ENCODE measurements at regions not wholly inside any gene's neighbourhood (a gene's known extent, or its start where the extent isn't known, plus 50 kb on each side); places are given as distances from the start of the nearest gene placed in this dataset.
"Not testable (repeated sequence)": the region's sequence is repeated elsewhere in the genome, so short reads cannot be mapped to it uniquely, and the experiment has no call there.

GRCh38 chr3:166607933-166608521, 770.8 kb upstream of the BCHE start:
- no peak for DNase-seq

GRCh38 chr3:166606988-166607387, 769.8 kb upstream of the BCHE start:
- in situ Hi-C loops (cut with MboI; ENCODE audit: low pct_unique_long_range_greater_than_20kb, low sequenced_read_pairs), result no loop called here
- no peak for DNase-seq

More at GRCh38 chr3:166607933-166608521, 770.8 kb upstream of the BCHE start:
- in situ Hi-C loops (cut with MboI; ENCODE audit: low pct_unique_long_range_greater_than_20kb, low sequenced_read_pairs), result no loop called here

DNA sequence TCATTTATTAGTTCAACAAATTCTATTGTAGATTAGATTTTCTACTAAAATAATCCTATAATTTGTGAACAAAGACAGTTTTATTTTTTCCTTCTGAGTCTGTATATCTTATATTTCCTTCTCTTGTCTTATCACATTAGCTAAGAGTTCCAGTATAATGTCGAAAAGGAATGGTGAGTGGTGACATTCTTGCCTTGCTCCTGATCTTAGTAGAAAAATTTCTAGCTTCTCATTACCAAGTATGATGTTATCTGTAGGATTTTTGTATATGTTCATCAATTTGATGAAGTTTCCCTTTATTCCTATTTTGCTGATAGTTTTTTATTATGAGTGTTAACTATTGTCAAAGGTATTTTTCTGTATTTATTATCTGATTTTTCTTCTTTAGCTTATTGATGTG, 756.6 kb upstream of the BCHE start:
- no peak for DNase-seq
- in situ Hi-C loops (cut with MboI; ENCODE audit: low pct_unique_long_range_greater_than_20kb, low sequenced_read_pairs), result no loop called here

- DNase-seq, result no peak
- in situ Hi-C loops (cut with MboI; ENCODE audit: low pct_unique_long_range_greater_than_20kb, low sequenced_read_pairs), result no loop called here
These were observed 745.0 kb upstream of the BCHE start for GRCh38 chr3:166582236-166582635.

DNA sequence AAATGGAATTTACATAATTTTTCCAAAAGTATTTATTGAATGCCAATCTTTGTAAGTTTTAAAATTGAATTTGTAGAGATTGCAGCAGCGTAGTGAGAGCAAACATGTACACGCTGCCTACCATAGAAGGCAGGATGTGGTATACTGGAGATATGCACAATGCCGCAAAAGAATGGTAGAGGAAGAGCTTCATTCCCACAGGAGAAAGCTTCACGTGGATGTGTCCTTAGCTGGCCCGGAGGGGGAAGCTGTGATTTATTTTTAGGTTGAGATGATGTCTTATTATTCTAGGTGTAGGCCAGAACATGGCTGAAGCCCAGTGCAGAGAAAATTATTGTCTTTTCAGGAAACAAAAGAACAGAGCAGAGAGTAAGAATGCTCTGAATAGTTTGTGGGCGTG, 743.3 kb upstream of the BCHE start:
- in situ Hi-C loops (cut with MboI; ENCODE audit: low pct_unique_long_range_greater_than_20kb, low sequenced_read_pairs), result no loop called here
- no peak for DNase-seq

DNA sequence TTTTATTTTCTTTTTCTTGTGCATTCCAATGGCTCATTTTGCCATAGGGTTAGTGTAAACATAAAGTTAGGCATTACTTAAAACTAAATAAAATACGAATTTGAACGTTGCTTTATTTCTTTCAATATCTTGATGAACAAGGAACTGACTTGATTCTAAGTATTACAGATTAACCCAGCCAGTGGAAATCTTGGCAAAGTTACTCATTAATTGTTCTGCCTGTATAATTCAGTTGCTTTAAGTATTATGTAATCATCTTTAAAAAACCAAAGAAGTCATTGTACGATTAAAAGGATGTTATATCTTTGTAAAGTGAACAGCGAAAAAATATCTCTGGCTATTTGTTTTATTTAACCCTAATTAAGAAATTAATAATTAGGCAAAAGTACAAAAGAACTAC, 737.9 kb upstream of the BCHE start:
- no peak for DNase-seq
- in situ Hi-C loops (cut with MboI; ENCODE audit: low pct_unique_long_range_greater_than_20kb, low sequenced_read_pairs), result no loop called here

GRCh38 chr3:166571686-166572085, 734.5 kb upstream of the BCHE start:
- DNase-seq; in situ Hi-C loops (cut with MboI; ENCODE audit: low pct_unique_long_range_greater_than_20kb, low sequenced_read_pairs): not testable (repeated sequence)

DNA sequence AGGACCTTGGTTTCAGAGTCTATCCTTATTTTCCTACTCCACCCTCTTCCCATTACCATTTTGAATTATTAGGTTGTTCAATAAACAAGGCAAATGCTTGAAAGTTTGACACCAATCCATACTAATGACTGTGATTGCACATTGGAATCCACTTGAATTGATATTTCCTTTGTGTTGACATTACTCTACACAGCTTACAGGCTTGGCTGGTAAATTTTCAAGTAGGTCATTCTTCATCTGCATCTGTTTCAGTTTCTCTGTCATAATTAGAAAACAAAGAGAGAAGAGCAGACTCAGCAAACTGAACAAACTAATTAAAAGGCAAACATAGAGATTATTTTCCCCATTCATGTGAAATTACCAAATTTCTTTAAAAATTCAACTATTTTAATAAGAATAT, 732.9 kb upstream of the BCHE start:
- in situ Hi-C loops (cut with MboI; ENCODE audit: low pct_unique_long_range_greater_than_20kb, low sequenced_read_pairs), result no loop called here
- DNase-seq, result no peak

GRCh38 chr3:166569589-166569988, 732.4 kb upstream of the BCHE start:
- no peak for DNase-seq
- in situ Hi-C loops (cut with MboI; ENCODE audit: low pct_unique_long_range_greater_than_20kb, low sequenced_read_pairs), result no loop called here

- DNase-seq, result no peak
- in situ Hi-C loops (cut with MboI; ENCODE audit: low pct_unique_long_range_greater_than_20kb, low sequenced_read_pairs), result no loop called here
These were observed 723.0 kb upstream of the BCHE start for GRCh38 chr3:166560253-166560652.

DNA sequence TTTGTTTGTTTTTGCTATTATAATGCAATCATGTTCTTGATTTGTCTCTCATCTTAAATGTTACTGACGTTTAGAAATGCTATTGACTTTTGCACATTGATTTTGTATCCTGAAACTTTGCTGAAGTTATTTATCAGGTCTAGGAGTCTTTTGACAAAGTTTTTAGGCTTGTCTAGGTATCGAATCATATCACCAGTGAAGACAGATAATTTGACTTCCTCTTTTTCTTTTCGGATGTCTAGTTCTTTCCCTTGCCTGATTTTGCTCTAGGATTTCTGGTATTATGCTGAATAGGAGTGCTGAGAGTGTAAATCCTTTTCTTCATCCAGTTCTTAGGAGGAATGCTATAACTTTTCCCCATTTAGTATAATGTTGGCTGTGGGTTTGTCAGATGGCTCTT, 719.7 kb upstream of the BCHE start:
- in situ Hi-C loops (cut with MboI; ENCODE audit: low pct_unique_long_range_greater_than_20kb, low sequenced_read_pairs), result no loop called here
- no peak for DNase-seq

DNA sequence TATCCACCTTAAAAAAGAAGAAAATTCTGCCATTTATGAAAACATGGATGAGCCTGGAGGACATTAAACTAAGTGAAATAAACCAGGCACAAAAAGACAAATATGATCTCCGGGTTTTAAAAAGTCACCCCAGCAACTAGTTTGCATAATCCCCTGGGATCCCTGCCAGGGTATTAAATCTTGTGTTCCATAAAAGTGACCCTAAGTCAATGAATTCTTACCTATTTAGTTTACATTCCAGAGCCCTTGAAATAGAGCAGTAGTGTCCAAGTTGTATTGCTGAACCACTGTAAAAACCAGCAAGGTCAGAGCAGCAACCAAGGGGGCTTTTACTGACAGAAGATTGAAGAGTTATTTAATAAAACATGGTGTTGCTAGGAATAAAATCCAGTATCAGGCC, 716.8 kb upstream of the BCHE start:
- in situ Hi-C loops (cut with MboI; ENCODE audit: low pct_unique_long_range_greater_than_20kb, low sequenced_read_pairs), result no loop called here
- no peak for DNase-seq

GRCh38 chr3:166533740-166534139, 696.5 kb upstream of the BCHE start:
- in situ Hi-C loops (cut with MboI; ENCODE audit: low pct_unique_long_range_greater_than_20kb, low sequenced_read_pairs), result no loop called here
- no peak for DNase-seq

GRCh38 chr3:166531730-166532129, 694.5 kb upstream of the BCHE start:
- in situ Hi-C loops (cut with MboI; ENCODE audit: low pct_unique_long_range_greater_than_20kb, low sequenced_read_pairs), result no loop called here
- DNase-seq, result no peak

DNA sequence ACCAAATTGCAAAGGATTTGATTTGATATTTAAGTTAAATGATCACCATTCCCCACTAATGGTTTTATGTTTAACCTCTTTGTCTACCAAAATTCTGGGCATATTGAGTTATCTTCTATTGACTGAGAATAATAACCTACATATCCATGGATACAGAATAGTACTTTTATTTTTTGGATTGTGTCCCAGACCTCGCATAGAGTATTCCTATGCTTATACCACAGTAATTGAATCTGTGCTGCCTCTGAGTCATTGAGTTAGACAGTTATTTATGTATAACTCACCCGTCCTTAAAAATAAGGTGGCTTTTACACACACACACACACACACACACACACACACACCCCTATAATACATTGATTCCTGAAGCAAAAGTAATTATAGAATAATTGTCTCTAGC, 690.1 kb upstream of the BCHE start:
- in situ Hi-C loops (cut with MboI; ENCODE audit: low pct_unique_long_range_greater_than_20kb, low sequenced_read_pairs), result no loop called here
- DNase-seq, result no peak

DNA sequence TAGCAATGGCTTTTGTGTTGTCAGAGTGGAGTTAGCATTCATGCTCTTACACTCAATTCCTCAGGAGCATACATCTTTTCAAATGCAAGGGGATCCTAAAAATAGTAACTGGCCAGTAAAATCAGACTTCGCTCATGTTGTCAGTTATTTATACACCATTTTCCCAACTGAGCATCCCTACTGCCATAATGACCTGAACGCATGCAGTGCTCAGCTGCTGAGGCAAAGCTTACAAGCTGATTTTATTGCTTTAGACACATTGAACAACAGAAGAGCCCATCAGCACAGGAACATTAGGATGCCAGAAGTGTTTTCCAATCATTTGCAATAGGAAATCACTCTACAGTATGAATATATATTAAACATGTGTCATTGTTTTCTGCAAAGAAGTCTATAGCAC, 689.7 kb upstream of the BCHE start:
- DNase-seq, result no peak
- in situ Hi-C loops (cut with MboI; ENCODE audit: low pct_unique_long_range_greater_than_20kb, low sequenced_read_pairs), result no loop called here

GRCh38 chr3:166522017-166522416, 684.8 kb upstream of the BCHE start:
- DNase-seq, result no peak
- in situ Hi-C loops (cut with MboI; ENCODE audit: low pct_unique_long_range_greater_than_20kb, low sequenced_read_pairs), result no loop called here

- no peak for DNase-seq
- in situ Hi-C loops (cut with MboI; ENCODE audit: low pct_unique_long_range_greater_than_20kb, low sequenced_read_pairs), result no loop called here
These were observed 682.2 kb upstream of the BCHE start for GRCh38 chr3:166519443-166519842.

DNA sequence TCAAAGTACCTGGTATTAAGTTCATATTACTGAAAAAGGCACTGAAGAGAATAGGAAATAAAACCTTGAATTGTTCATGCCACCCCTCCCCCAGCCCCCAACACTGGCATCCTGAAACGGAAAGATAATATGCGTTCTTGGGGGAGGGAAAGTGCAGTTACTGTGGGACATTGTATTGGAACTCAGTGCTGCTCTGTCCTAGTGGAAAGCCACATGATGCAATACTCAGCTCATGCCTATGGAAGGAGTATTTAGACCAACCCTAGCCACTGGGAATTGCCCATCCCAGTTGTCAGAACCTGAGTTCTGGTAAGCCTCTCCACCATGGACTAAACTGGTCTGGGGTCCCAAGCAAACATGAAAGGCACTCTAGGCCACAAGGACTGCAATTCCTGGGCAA, 680.8 kb upstream of the BCHE start:
- in situ Hi-C loops (cut with MboI; ENCODE audit: low pct_unique_long_range_greater_than_20kb, low sequenced_read_pairs), result no loop called here
- DNase-seq, result no peak

GRCh38 chr3:166510382-166510781, 673.2 kb upstream of the BCHE start:
- no peak for DNase-seq
- in situ Hi-C loops (cut with MboI; ENCODE audit: low pct_unique_long_range_greater_than_20kb, low sequenced_read_pairs), result no loop called here

GRCh38 chr3:166500420-166500819, 663.2 kb upstream of the BCHE start:
- in situ Hi-C loops (cut with MboI; ENCODE audit: low pct_unique_long_range_greater_than_20kb, low sequenced_read_pairs); DNase-seq: not testable (repeated sequence)

- DNase-seq, result no peak
- in situ Hi-C loops (cut with MboI; ENCODE audit: low pct_unique_long_range_greater_than_20kb, low sequenced_read_pairs), result no loop called here
These were observed 662.4 kb upstream of the BCHE start for GRCh38 chr3:166499636-166500035.

Data from KBM-7 (cell line).